A673 (cell line): ENCODE measurements at regions not wholly inside any gene's neighbourhood (a gene's known extent, or its start where the extent isn't known, plus 50 kb on each side); places are given as distances from the start of the nearest gene placed in this dataset.
"Not testable (repeated sequence)": the region's sequence is repeated elsewhere in the genome, so short reads cannot be mapped to it uniquely, and the experiment has no call there.

ENCODE experiments used
- EZH2 ChIP-seq: fragments of 200-600 bp; sonication (generic); IDR thresholded peaks from 2 replicates; pipeline ENCODE4 v1.6.1; 2017; ENCODE audit warnings: borderline replicate concordance, low read depth, mild to moderate bottlenecking, mixed read lengths, antibody characterized with exemption, low read length; ENCODE audit not compliant: poor library complexity, severe bottlenecking
- TF ChIP-seq, protein P1 (sequence below): fragments of 300-800, 200-600 bp; sonication (generic); conservative IDR thresholded peaks from 2 replicates; pipeline ENCODE4 v1.5.1; 2017; ENCODE audit warnings: low read depth, mild to moderate bottlenecking, antibody characterized with exemption, low read length, moderate library complexity, mixed read lengths

DNA sequence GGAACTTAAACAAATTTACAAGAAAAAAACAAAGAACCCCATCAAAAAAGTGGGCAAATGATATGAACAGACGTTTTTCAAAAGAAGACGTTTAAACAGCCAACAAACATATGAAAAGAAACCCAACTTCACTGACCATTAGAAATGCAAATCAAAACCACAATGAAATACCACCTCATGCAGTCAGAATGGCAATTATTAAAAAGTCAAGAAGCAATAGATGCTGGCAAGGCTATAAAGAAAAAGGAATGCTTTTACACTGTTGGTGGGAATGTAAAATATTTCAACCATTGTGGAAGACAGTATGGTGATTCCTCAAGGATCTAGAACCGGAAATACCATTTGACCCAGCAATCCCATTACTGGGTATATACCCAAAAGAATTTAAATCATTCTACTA is 194.1 kb downstream of the PTBP2 start:
- TF ChIP-seq, protein P1, sequence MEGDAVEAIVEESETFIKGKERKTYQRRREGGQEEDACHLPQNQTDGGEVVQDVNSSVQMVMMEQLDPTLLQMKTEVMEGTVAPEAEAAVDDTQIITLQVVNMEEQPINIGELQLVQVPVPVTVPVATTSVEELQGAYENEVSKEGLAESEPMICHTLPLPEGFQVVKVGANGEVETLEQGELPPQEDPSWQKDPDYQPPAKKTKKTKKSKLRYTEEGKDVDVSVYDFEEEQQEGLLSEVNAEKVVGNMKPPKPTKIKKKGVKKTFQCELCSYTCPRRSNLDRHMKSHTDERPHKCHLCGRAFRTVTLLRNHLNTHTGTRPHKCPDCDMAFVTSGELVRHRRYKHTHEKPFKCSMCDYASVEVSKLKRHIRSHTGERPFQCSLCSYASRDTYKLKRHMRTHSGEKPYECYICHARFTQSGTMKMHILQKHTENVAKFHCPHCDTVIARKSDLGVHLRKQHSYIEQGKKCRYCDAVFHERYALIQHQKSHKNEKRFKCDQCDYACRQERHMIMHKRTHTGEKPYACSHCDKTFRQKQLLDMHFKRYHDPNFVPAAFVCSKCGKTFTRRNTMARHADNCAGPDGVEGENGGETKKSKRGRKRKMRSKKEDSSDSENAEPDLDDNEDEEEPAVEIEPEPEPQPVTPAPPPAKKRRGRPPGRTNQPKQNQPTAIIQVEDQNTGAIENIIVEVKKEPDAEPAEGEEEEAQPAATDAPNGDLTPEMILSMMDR: not testable (repeated sequence)
- TF ChIP-seq EZH2: not testable (repeated sequence)
